ENCODE measurements at regions not wholly inside any gene's neighbourhood (a gene's known extent, or its start where the extent isn't known, plus 50 kb on each side); places are given as distances from the start of the nearest gene placed in this dataset.

- TF ChIP-seq POLR2AphosphoS5 (IDR thresholded peaks at IDR 0.05; ENCODE audit: low read depth, low read length) (no peak), POLR2A (IDR thresholded peaks at IDR 0.05; ENCODE audit: low read depth, low read length) (no peak), PAX5 (IDR thresholded peaks at IDR 0.05; ENCODE audit: insufficient read depth, low read length, severe bottlenecking) (no peak), SPI1 (IDR thresholded peaks at IDR 0.05; ENCODE audit: low read depth, low read length) (no peak)
These were observed 76.3 kb upstream of the CACNA1E start for GRCh38 chr1:181406989-181407388.

All from GM12891 (cell line).